Stomach (tissue), 4 donors: ENCODE measurements at regions not wholly inside any gene's neighbourhood (a gene's known extent, or its start where the extent isn't known, plus 50 kb on each side); places are given as distances from the start of the nearest gene placed in this dataset.

Experiments used
- CTCF ChIP-seq, 7 experiments: fragments of 450-650 bp in 4 of 7; fragments of 200-600 bp in 3 of 7; sonication (generic) in 3 of 7; IDR thresholded peaks; one replicate each; pipeline ENCODE4 v1.5.1; 2016 to 2019; ENCODE audit warnings: antibody characterized with exemption in 7 of 7, control low read depth in 2 of 7, mild to moderate bottlenecking in 1 of 7
- POLR2A ChIP-seq, 4 donors: fragments of 450-650 bp; IDR thresholded peaks; one replicate each; pipeline ENCODE4 v1.6.1; 2016; ENCODE audit warnings: antibody characterized with exemption in 4 of 4, control low read depth in 2 of 4, mild to moderate bottlenecking in 1 of 4, moderate library complexity in 1 of 4

GRCh38 chr12:58161773-58162172, 220.4 kb downstream of the ATP23 start:
- TF ChIP-seq CTCF (IDR thresholded peaks at IDR 0.05) (no peak), POLR2A (IDR thresholded peaks at IDR 0.05) (no peak)
